Endodermal cell (in vitro differentiated cells): ENCODE measurements at regions not wholly inside any gene's neighbourhood (a gene's known extent, or its start where the extent isn't known, plus 50 kb on each side); places are given as distances from the start of the nearest gene placed in this dataset.
A peak's percentile ranks its signal among the peaks of the same experiment; 100 is the strongest.

Experiments
- DNase-seq: peaks from one replicate; pipeline ENCODE4 v3.0.0-alpha.2; 2017
- H3K27ac ChIP-seq: 2 replicates; pipeline ENCODE4 v1.5.1; 2013; ENCODE audit warnings: mild to moderate bottlenecking, low read depth, low read length, moderate library complexity
- H3K27me3 ChIP-seq: 2 replicates; pipeline ENCODE4 v1.6.1; 2013; ENCODE audit warnings: mild to moderate bottlenecking, low read length, moderate library complexity; ENCODE audit not compliant: insufficient read depth, control insufficient read depth, poor library complexity, severe bottlenecking
- H3K36me3 ChIP-seq: 2 replicates; pipeline ENCODE4 v1.7.0; 2013; ENCODE audit warnings: mild to moderate bottlenecking, low read length, moderate library complexity; ENCODE audit not compliant: control insufficient read depth, insufficient read depth
- H3K4me1 ChIP-seq: one replicate; pipeline ENCODE4 v1.7.0; 2013; ENCODE audit warnings: low read length; ENCODE audit not compliant: control insufficient read depth, insufficient read depth
- H3K4me3 ChIP-seq: 2 replicates; pipeline ENCODE4 v1.5.1; 2013; ENCODE audit warnings: mild to moderate bottlenecking, low read length, moderate library complexity
- H3K9ac ChIP-seq: 2 replicates; pipeline ENCODE4 v1.6.1; 2013; ENCODE audit warnings: mild to moderate bottlenecking, low read length, moderate library complexity; ENCODE audit not compliant: poor library complexity, severe bottlenecking; ENCODE audit errors: extremely low read depth
- H3K9me3 ChIP-seq: 2 replicates; pipeline ENCODE4 v1.6.1; 2013; ENCODE audit warnings: mild to moderate bottlenecking, low read length, moderate library complexity; ENCODE audit not compliant: control insufficient read depth
- H3K27ac Mint-ChIP-seq: 2 replicates; pipeline ENCODE4 v1.8.0; 2020; ENCODE audit warnings: mixed read lengths
- H3K27me3 Mint-ChIP-seq: 2 replicates; pipeline ENCODE4 v1.8.0; 2021; ENCODE audit warnings: mild to moderate bottlenecking, mixed read lengths; ENCODE audit not compliant: insufficient read depth
- H3K36me3 Mint-ChIP-seq: 2 replicates; pipeline ENCODE4 v1.8.0; 2020; ENCODE audit warnings: low read depth, mixed read lengths
- H3K4me1 Mint-ChIP-seq: 2 replicates; pipeline ENCODE4 v1.8.0; 2020; ENCODE audit warnings: mixed read lengths
- H3K4me3 Mint-ChIP-seq: 2 replicates; pipeline ENCODE4 v1.8.0; 2020; ENCODE audit warnings: mild to moderate bottlenecking, moderate library complexity, mixed read lengths
- H3K9me3 Mint-ChIP-seq: 2 replicates; pipeline ENCODE4 v1.8.0; 2020; ENCODE audit warnings: mild to moderate bottlenecking, mixed read lengths
- CTCF ChIP-seq: fragments of 200-600 bp; sonication (generic); conservative IDR thresholded peaks from 2 replicates; pipeline ENCODE4 v1.5.0; 2021; ENCODE audit warnings: antibody characterized with exemption, mild to moderate bottlenecking
- WGBS, 2 experiments: methylation state at CpG; one replicate each; pipeline versions ENCODE4 v1.1.5 to v1.1.7; 2013; ENCODE audit warnings: missing lambda C conversion rate in 2 of 2, mixed read lengths in 1 of 2; ENCODE audit not compliant: insufficient coverage in 1 of 2, insufficient read length in 1 of 2; 5-methylcytosine and 5-hydroxymethylcytosine counted together

- Histone ChIP-seq H3K4me3 (peak overlapping the region; percentile 50), H3K36me3 (no peaks in the 10 kb centered on the region), H3K27me3 (no peaks in the 10 kb centered on the region), H3K9me3 (no peaks in the 10 kb centered on the region), H3K9ac (no peak overlapping the region), H3K4me1 (peaks cover 4% of the 10 kb centered on the region), H3K27ac (no peak overlapping the region)
- Mint-ChIP-seq H3K27ac (no peak overlapping the region), H3K27me3 (no peaks in the 10 kb centered on the region), H3K4me1 (peaks cover 33% of the 10 kb centered on the region), H3K36me3 (no peaks in the 10 kb centered on the region), H3K9me3 (no peaks in the 10 kb centered on the region), H3K4me3 (no peak overlapping the region)
- DNase-seq, result no peak
- TF ChIP-seq CTCF, result no peak
- 48 to 86% methylated on average over 2 to 7 of the region's 9 CpGs for WGBS, 2 experiments
Observed at GRCh38 chr20:53786445-53787267, 193.0 kb upstream of the ZNF217 start.

- DNase-seq, result no peak
- Histone ChIP-seq H3K27ac (no peak overlapping the region), H3K4me1 (peaks cover 4% of the 10 kb centered on the region), H3K36me3 (no peaks in the 10 kb centered on the region), H3K4me3 (peak overlapping the region; percentile 50), H3K9ac (no peak overlapping the region), H3K9me3 (no peaks in the 10 kb centered on the region), H3K27me3 (no peaks in the 10 kb centered on the region)
- 91 to 100% methylated on average over 3 of the region's 3 CpGs for WGBS, 2 experiments
- H3K27me3 Mint-ChIP-seq, result no peaks in the 10 kb centered on the region
- no peaks in the 10 kb centered on the region for H3K9me3 Mint-ChIP-seq
- H3K4me3 Mint-ChIP-seq, result no peak overlapping the region
- H3K4me1 Mint-ChIP-seq, result peaks cover 32% of the 10 kb centered on the region
- no peak overlapping the region for H3K27ac Mint-ChIP-seq
- H3K36me3 Mint-ChIP-seq, result no peaks in the 10 kb centered on the region
- TF ChIP-seq CTCF, result no peak
Observed at GRCh38 chr20:53786071-53786444, 192.4 kb upstream of the ZNF217 start.

- Histone ChIP-seq H3K9ac (no peak overlapping the region), H3K27ac (no peak overlapping the region), H3K9me3 (no peaks in the 10 kb centered on the region), H3K27me3 (no peaks in the 10 kb centered on the region), H3K36me3 (no peaks in the 10 kb centered on the region), H3K4me1 (peaks cover 4% of the 10 kb centered on the region), H3K4me3 (no peak overlapping the region)
- Mint-ChIP-seq H3K36me3 (no peaks in the 10 kb centered on the region), H3K27ac (no peak overlapping the region), H3K4me1 (peaks cover 25% of the 10 kb centered on the region), H3K27me3 (no peaks in the 10 kb centered on the region), H3K9me3 (no peaks in the 10 kb centered on the region), H3K4me3 (no peak overlapping the region)
- no peak for TF ChIP-seq CTCF
- 96 to 100% methylated on average over 2 to 3 of the region's 3 CpGs for WGBS, 2 experiments
- DNase-seq, result no peak
Observed at GRCh38 chr20:53785320-53785719, 191.7 kb upstream of the ZNF217 start.
